HepG2 (cell line): ENCODE measurements at regions not wholly inside any gene's neighbourhood (a gene's known extent, or its start where the extent isn't known, plus 50 kb on each side); places are given as distances from the start of the nearest gene placed in this dataset.

Experiments used
- AHR ChIP-seq: IDR thresholded peaks from 2 replicates; pipeline ENCODE4 v1.6.1; 2018; ENCODE audit warnings: missing genetic modification reagents, missing compliant biosample characterization
- CCDC6 ChIP-seq: sonication (generic); formaldehyde crosslinking; IDR thresholded peaks from 2 replicates; pipeline ENCODE4 v1.8.1; 2022; ENCODE audit warnings: mild to moderate bottlenecking, missing genetic modification reagents, moderate library complexity
- E2F2 ChIP-seq: sonication (generic); formaldehyde crosslinking; IDR thresholded peaks from 2 replicates; pipeline ENCODE4 v1.4.0; 2020; ENCODE audit warnings: missing genetic modification reagents, borderline replicate concordance
- EED ChIP-seq: sonication (generic); formaldehyde crosslinking; IDR thresholded peaks from 2 replicates; pipeline ENCODE4 v1.5.0; 2020; ENCODE audit warnings: mild to moderate bottlenecking, missing genetic modification reagents
- HBP1 ChIP-seq: IDR thresholded peaks from 2 replicates; pipeline ENCODE4 v1.6.1; 2016; ENCODE audit warnings: low read depth, control low read depth
- HMGXB4 ChIP-seq, 2 experiments: sonication (generic) in 1 of 2; formaldehyde crosslinking in 1 of 2; IDR thresholded peaks; 2 replicates each; pipeline versions ENCODE4 v1.4.0 to v1.6.1; 2018 to 2020; ENCODE audit warnings: missing genetic modification reagents in 2 of 2, borderline replicate concordance in 1 of 2, low read depth in 1 of 2, mild to moderate bottlenecking in 1 of 2, missing biosample characterization in 1 of 2
- KMT2B ChIP-seq: IDR thresholded peaks from 2 replicates; pipeline ENCODE4 v1.6.1; 2016; ENCODE audit warnings: missing genetic modification reagents, missing compliant biosample characterization
- MED1 ChIP-seq: sonication (generic); formaldehyde crosslinking; IDR thresholded peaks from 2 replicates; pipeline ENCODE4 v1.4.0; 2020; ENCODE audit warnings: missing genetic modification reagents
- NFE2L2 ChIP-seq: fragments of 150-350 bp; IDR thresholded peaks from 2 replicates; pipeline ENCODE4 v1.6.1; 2014; ENCODE audit warnings: low read length
- REPIN1 ChIP-seq: sonication (generic); formaldehyde crosslinking; IDR thresholded peaks from 2 replicates; pipeline ENCODE4 v1.8.0; 2022; ENCODE audit warnings: missing genetic modification reagents, low read depth, mild to moderate bottlenecking, borderline replicate concordance
- SMAD9 ChIP-seq: sonication (generic); formaldehyde crosslinking; IDR thresholded peaks from 2 replicates; pipeline ENCODE4 v1.5.1; 2020; ENCODE audit warnings: mild to moderate bottlenecking, missing genetic modification reagents
- TBX2 ChIP-seq: sonication (generic); formaldehyde crosslinking; IDR thresholded peaks from 2 replicates; pipeline ENCODE4 v1.5.0; 2020; ENCODE audit warnings: missing genetic modification reagents, mild to moderate bottlenecking, borderline replicate concordance
- THRA ChIP-seq: sonication (generic); formaldehyde crosslinking; IDR thresholded peaks from 2 replicates; pipeline ENCODE4 v1.4.0; 2020; ENCODE audit warnings: missing genetic modification reagents, borderline replicate concordance
- ZBTB38 ChIP-seq: sonication (generic); formaldehyde crosslinking; IDR thresholded peaks from 2 replicates; pipeline ENCODE4 v1.5.1; 2020; ENCODE audit warnings: mild to moderate bottlenecking, missing genetic modification reagents
- ZFP37 ChIP-seq: sonication (generic); formaldehyde crosslinking; IDR thresholded peaks from 2 replicates; pipeline ENCODE4 v1.4.0; 2020; ENCODE audit warnings: missing genetic modification reagents, borderline replicate concordance
- ZNF12 ChIP-seq: sonication (generic); formaldehyde crosslinking; IDR thresholded peaks from 2 replicates; pipeline ENCODE4 v1.5.0; 2020; ENCODE audit warnings: missing genetic modification reagents
- ZNF441 ChIP-seq: sonication (generic); formaldehyde crosslinking; IDR thresholded peaks from 2 replicates; pipeline ENCODE4 v1.7.0; 2021; ENCODE audit warnings: missing genetic modification reagents, borderline replicate concordance
- ZNF574 ChIP-seq: sonication (generic); formaldehyde crosslinking; IDR thresholded peaks from 2 replicates; pipeline ENCODE4 v1.4.0; 2020; ENCODE audit warnings: missing genetic modification reagents
- ZNF639 ChIP-seq: conservative IDR thresholded peaks from 2 replicates; pipeline ENCODE4 v1.6.1; 2018; ENCODE audit warnings: missing genetic modification reagents

- TF ChIP-seq ZNF574 (no peak), KMT2B (no peak), ZNF639 (no peak), ZNF441 (CRISPR knock-in tag) (no peak), ZBTB38 (CRISPR knock-in tag) (no peak), HBP1 (CRISPR knock-in tag) (no peak), THRA (CRISPR knock-in tag) (no peak), REPIN1 (CRISPR knock-in tag) (no peak), ZNF12 (CRISPR knock-in tag) (no peak), AHR (CRISPR knock-in tag) (no peak), ZFP37 (CRISPR knock-in tag) (no peak), MED1 (CRISPR knock-in tag) (no peak; the same call in none of the 2 replicates), SMAD9 (CRISPR knock-in tag) (no peak), CCDC6 (CRISPR knock-in tag) (no peak), TBX2 (no peak), HMGXB4 (CRISPR knock-in tag; IDR thresholded peaks at IDR 0.05; ENCODE audit: borderline replicate concordance in 1 of 2, low read depth in 1 of 2) (0 out of 4 replicates have a peak, but pooled peaks of 1 of the 2 experiments have one; percentile 11), NFE2L2 (no peak), E2F2 (no peak), EED (no peak)
Observed at GRCh38 chr21:43274022-43274945, 105.5 kb downstream of the CRYAA start (continued).
